Panc1 (cell line): ENCODE measurements at regions not wholly inside any gene's neighbourhood (a gene's known extent, or its start where the extent isn't known, plus 50 kb on each side); places are given as distances from the start of the nearest gene placed in this dataset.

Experiments used
- CTCF ChIP-seq: fragments of 450-650 bp; IDR thresholded peaks from 2 replicates; pipeline ENCODE4 v1.5.1; 2017; ENCODE audit warnings: mild to moderate bottlenecking
- POLR2AphosphoS5 ChIP-seq: IDR thresholded peaks from 2 replicates; pipeline ENCODE4 v1.6.1; 2012; ENCODE audit warnings: mild to moderate bottlenecking, low read depth, low read length, moderate library complexity

GRCh38 chr12:126147321-126147720 lies 1082.1 kb downstream of the AACS start:
- TF ChIP-seq CTCF (no peak), POLR2AphosphoS5 (no peak)
